ENCODE measurements at regions not wholly inside any gene's neighbourhood (a gene's known extent, or its start where the extent isn't known, plus 50 kb on each side); places are given as distances from the start of the nearest gene placed in this dataset.
A peak's percentile ranks its signal among the peaks of the same experiment; 100 is the strongest.

DNA sequence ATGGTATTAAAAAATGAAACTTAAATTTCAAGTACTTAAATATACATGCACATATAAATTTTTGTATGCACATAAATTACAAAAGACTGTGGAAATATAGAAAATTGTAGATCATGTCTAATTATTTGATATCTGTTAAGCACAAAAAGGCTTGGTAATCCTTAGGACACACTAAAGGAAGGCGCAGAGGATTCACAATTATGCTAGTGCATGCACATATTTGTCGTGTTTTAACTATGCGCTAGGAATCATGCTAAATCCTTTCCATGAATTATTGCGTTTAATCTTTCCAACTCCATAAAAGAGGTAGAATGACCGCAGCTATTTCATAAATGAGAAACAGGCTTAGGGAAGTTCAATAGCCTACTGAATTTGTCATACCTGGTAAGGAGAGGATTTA, 244.1 kb upstream of the ITGA1 start:
- Histone ChIP-seq H3K27ac (no peak overlapping the region), H2AFZ (no peak overlapping the region), H3K4me3 (ENCODE audit: low read depth, low read length) (no peak overlapping the region), H3K36me3 (ENCODE audit: control insufficient read depth, insufficient read depth, low read length) (no peaks in the 10 kb centered on the region), H3K4me2 (ENCODE audit: low read length) (no peak overlapping the region), H3K9ac (no peak overlapping the region), H3K27me3 (ENCODE audit: control insufficient read depth, insufficient read depth, low read length) (no peaks in the 10 kb centered on the region), H3K9me3 (ENCODE audit: control insufficient read depth, low read length) (no peaks in the 10 kb centered on the region), H3K79me2 (no peaks in the 10 kb centered on the region), H3K4me1 (no peaks in the 10 kb centered on the region)
- TF ChIP-seq, protein P1, sequence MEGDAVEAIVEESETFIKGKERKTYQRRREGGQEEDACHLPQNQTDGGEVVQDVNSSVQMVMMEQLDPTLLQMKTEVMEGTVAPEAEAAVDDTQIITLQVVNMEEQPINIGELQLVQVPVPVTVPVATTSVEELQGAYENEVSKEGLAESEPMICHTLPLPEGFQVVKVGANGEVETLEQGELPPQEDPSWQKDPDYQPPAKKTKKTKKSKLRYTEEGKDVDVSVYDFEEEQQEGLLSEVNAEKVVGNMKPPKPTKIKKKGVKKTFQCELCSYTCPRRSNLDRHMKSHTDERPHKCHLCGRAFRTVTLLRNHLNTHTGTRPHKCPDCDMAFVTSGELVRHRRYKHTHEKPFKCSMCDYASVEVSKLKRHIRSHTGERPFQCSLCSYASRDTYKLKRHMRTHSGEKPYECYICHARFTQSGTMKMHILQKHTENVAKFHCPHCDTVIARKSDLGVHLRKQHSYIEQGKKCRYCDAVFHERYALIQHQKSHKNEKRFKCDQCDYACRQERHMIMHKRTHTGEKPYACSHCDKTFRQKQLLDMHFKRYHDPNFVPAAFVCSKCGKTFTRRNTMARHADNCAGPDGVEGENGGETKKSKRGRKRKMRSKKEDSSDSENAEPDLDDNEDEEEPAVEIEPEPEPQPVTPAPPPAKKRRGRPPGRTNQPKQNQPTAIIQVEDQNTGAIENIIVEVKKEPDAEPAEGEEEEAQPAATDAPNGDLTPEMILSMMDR (IDR thresholded peaks at IDR 0.05) = no peak

GRCh38 chr5:52544738-52545137, 243.0 kb upstream of the ITGA1 start:
- Histone ChIP-seq H3K9ac (no peak overlapping the region), H3K4me3 (ENCODE audit: low read depth, low read length) (no peak overlapping the region), H3K27ac (no peak overlapping the region), H3K36me3 (ENCODE audit: control insufficient read depth, insufficient read depth, low read length) (no peaks in the 10 kb centered on the region), H3K9me3 (ENCODE audit: control insufficient read depth, low read length) (no peaks in the 10 kb centered on the region), H2AFZ (no peak overlapping the region), H3K79me2 (no peaks in the 10 kb centered on the region), H3K27me3 (ENCODE audit: control insufficient read depth, insufficient read depth, low read length) (no peaks in the 10 kb centered on the region), H3K4me1 (no peaks in the 10 kb centered on the region), H3K4me2 (ENCODE audit: low read length) (no peak overlapping the region)
- TF ChIP-seq, protein P1 (IDR thresholded peaks at IDR 0.05) = no peak

GRCh38 chr5:52554293-52554692, 233.4 kb upstream of the ITGA1 start:
- H3K9ac ChIP-seq = no peak overlapping the region
- H3K4me3 ChIP-seq (ENCODE audit: low read depth, low read length) = no peak overlapping the region
- H2AFZ ChIP-seq = peak overlapping the region; percentile 2
- TF ChIP-seq, protein P1 (IDR thresholded peaks at IDR 0.05) = no peak
- no peaks in the 10 kb centered on the region for H3K4me1 ChIP-seq
- H3K27me3 ChIP-seq (ENCODE audit: control insufficient read depth, insufficient read depth, low read length) = no peaks in the 10 kb centered on the region
- H3K79me2 ChIP-seq = no peaks in the 10 kb centered on the region
- no peak overlapping the region for H3K27ac ChIP-seq
- H3K9me3 ChIP-seq (ENCODE audit: control insufficient read depth, low read length) = no peaks in the 10 kb centered on the region
- H3K36me3 ChIP-seq (ENCODE audit: control insufficient read depth, insufficient read depth, low read length) = no peaks in the 10 kb centered on the region
- H3K4me2 ChIP-seq (ENCODE audit: low read length) = no peak overlapping the region

DNA sequence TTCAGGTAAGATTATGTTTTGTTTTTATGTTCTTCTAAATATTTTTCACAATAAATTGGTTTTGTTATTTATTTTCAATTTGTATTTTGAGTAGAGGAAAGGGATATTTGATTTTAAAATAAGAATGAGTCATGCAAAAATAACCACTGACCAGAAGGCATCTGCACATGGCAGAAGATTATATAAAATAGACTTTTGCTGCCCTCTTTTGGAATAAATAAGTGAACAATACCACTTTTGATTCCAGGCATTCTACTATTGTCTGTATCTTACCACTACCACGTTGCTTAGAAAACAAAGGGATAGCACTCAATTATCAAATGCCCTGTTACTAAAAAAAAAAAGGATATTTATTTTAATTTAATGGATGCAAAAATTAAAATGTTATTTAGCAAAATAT, 227.3 kb upstream of the ITGA1 start:
- H3K27ac ChIP-seq = no peak overlapping the region
- no peak overlapping the region for H3K9ac ChIP-seq
- no peak overlapping the region for H3K4me2 ChIP-seq (ENCODE audit: low read length)
- H3K27me3 ChIP-seq (ENCODE audit: control insufficient read depth, insufficient read depth, low read length) = no peaks in the 10 kb centered on the region
- TF ChIP-seq, protein P1 (IDR thresholded peaks at IDR 0.05) = no peak
- no peaks in the 10 kb centered on the region for H3K36me3 ChIP-seq (ENCODE audit: control insufficient read depth, insufficient read depth, low read length)
- H2AFZ ChIP-seq = no peak overlapping the region
- no peak overlapping the region for H3K4me3 ChIP-seq (ENCODE audit: low read depth, low read length)
- no peaks in the 10 kb centered on the region for H3K4me1 ChIP-seq
- no peaks in the 10 kb centered on the region for H3K9me3 ChIP-seq (ENCODE audit: control insufficient read depth, low read length)
- H3K79me2 ChIP-seq = no peaks in the 10 kb centered on the region

GRCh38 chr5:52562473-52562872, 225.2 kb upstream of the ITGA1 start:
- H3K27ac ChIP-seq = no peak overlapping the region
- no peaks in the 10 kb centered on the region for H3K79me2 ChIP-seq
- H3K4me2 ChIP-seq (ENCODE audit: low read length) = no peak overlapping the region
- H3K9me3 ChIP-seq (ENCODE audit: control insufficient read depth, low read length) = no peaks in the 10 kb centered on the region
- H2AFZ ChIP-seq = no peak overlapping the region
- H3K9ac ChIP-seq = no peak overlapping the region
- H3K4me1 ChIP-seq = no peaks in the 10 kb centered on the region
- H3K27me3 ChIP-seq (ENCODE audit: control insufficient read depth, insufficient read depth, low read length) = no peaks in the 10 kb centered on the region
- no peak overlapping the region for H3K4me3 ChIP-seq (ENCODE audit: low read depth, low read length)
- TF ChIP-seq, protein P1 (IDR thresholded peaks at IDR 0.05) = no peak
- no peaks in the 10 kb centered on the region for H3K36me3 ChIP-seq (ENCODE audit: control insufficient read depth, insufficient read depth, low read length)
